Natural killer cell (primary cell): ENCODE measurements at regions not wholly inside any gene's neighbourhood (a gene's known extent, or its start where the extent isn't known, plus 50 kb on each side); places are given as distances from the start of the nearest gene placed in this dataset.

ENCODE experiments used
- ATAC-seq, 3 donors: fragments of 150-1000 bp in 2 of 3; fragments of 200-7000 bp in 1 of 3; cut with Tn5 transposase; 1 replicate in 1 of 3; 2 replicates in 2 of 3; pipeline ENCODE4 v1.10.0; 2021; ENCODE audit warnings: mild to moderate bottlenecking in 2 of 3, moderate library complexity in 2 of 3
- DNase-seq, 2 donors: peaks; one replicate each; pipeline versions ENCODE4 v3.0.0 to v3.0.0-alpha.2; 2013 to 2021; ENCODE audit warnings: mixed read lengths in 1 of 2
- H3K27ac ChIP-seq: one replicate; pipeline ENCODE4 v1.5.1; 2013; ENCODE audit warnings: mild to moderate bottlenecking, low read length
- H3K27me3 ChIP-seq: one replicate; pipeline ENCODE4 v1.6.1; 2013; ENCODE audit warnings: low read length; ENCODE audit not compliant: control insufficient read depth, insufficient read depth
- H3K36me3 ChIP-seq: one replicate; pipeline ENCODE4 v1.6.1; 2013; ENCODE audit warnings: low read length; ENCODE audit not compliant: control insufficient read depth, insufficient read depth
- H3K4me1 ChIP-seq: one replicate; pipeline ENCODE4 v1.6.1; 2013; ENCODE audit warnings: low read length; ENCODE audit not compliant: control insufficient read depth, insufficient read depth
- H3K4me3 ChIP-seq: one replicate; pipeline ENCODE4 v1.5.1; 2013; ENCODE audit warnings: low read length
- H3K9me3 ChIP-seq: one replicate; pipeline ENCODE4 v1.6.1; 2013; ENCODE audit warnings: low read length; ENCODE audit not compliant: control insufficient read depth, insufficient read depth
- H3K27ac Mint-ChIP-seq, 2 donors: one replicate each; pipeline ENCODE4 v1.8.0; 2022; ENCODE audit warnings: mild to moderate bottlenecking in 2 of 2, mixed read lengths in 2 of 2, moderate library complexity in 1 of 2
- H3K27me3 Mint-ChIP-seq, 2 donors: one replicate each; pipeline ENCODE4 v1.8.0; 2022; ENCODE audit warnings: low read depth in 2 of 2, mixed read lengths in 2 of 2
- H3K36me3 Mint-ChIP-seq: one replicate; pipeline ENCODE4 v1.8.0; 2022; ENCODE audit warnings: mixed read lengths
- H3K4me1 Mint-ChIP-seq, 2 donors: one replicate each; pipeline ENCODE4 v1.8.0; 2022; ENCODE audit warnings: mixed read lengths in 2 of 2
- H3K4me3 Mint-ChIP-seq: one replicate; pipeline ENCODE4 v1.8.0; 2022; ENCODE audit warnings: mild to moderate bottlenecking, moderate library complexity, mixed read lengths
- H3K9me3 Mint-ChIP-seq, 2 donors: one replicate each; pipeline ENCODE4 v1.8.0; 2022; ENCODE audit warnings: mixed read lengths in 2 of 2
- CTCF ChIP-seq: fragments of 200-600 bp; IDR thresholded peaks from one replicate; pipeline ENCODE4 v1.8.0; 2022; ENCODE audit warnings: antibody characterized with exemption
- whole genome bisulfite sequencing: methylation state at CpG from one replicate; pipeline ENCODE4 v1.1.7; 2013; ENCODE audit warnings: missing lambda C conversion rate; ENCODE audit not compliant: insufficient coverage; 5-methylcytosine and 5-hydroxymethylcytosine counted together
- intact Hi-C: fragments of 100-400 bp; cut with micrococcal nuclease; formaldehyde crosslinking; loops from one replicate; pipeline ENCODE4 v1.14.2; 2022

DNA sequence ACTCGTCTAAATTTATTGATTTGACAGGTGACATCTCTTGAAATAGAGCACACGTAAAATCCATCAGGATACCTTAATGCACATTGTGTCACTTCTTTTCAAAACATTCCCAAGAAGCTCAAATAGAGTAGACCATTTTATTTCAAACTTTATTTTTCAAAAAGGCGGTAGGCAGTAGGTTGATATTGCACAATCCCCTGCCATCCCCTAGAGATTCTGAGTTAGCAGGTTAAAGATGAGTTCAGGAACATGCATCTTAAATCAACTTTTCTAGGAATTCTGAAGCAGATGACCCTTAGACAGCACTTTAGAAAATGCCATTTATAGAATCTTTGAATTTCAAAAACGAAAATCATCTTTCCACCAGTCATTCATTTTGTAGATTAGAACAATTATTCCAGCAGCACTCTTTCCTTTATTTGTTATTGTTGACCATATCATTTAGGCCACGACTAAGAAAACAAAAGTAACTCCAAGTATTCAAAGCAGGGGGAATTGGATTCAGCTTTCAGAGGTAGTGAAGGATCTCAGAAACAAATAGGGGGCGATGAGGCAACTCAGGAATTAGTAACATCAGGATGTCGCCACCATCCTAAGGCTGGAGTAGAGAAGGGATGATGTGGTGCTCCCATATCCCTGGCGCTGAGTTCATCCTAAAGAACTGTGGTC, 198.2 kb upstream of the MCTP2 start:
- no peaks in the 10 kb centered on the region for H3K4me1 ChIP-seq
- Mint-ChIP-seq H3K36me3 (no peaks in the 10 kb centered on the region), H3K4me3 (no peak overlapping the region), H3K4me1 (no peaks in the 10 kb centered on the region), H3K27ac (no peak overlapping the region), H3K9me3 (no peaks in the 10 kb centered on the region), H3K27me3 (peaks cover 17 to 60% of the 10 kb centered on the region in 2 donors)
- no peak overlapping the region for H3K4me3 ChIP-seq
- ATAC-seq = no peak
- TF ChIP-seq CTCF = no peak
- no peaks in the 10 kb centered on the region for H3K36me3 ChIP-seq
- no peak for DNase-seq
- intact Hi-C loops = no loop called here
- no peaks in the 10 kb centered on the region for H3K27me3 ChIP-seq
- no peaks in the 10 kb centered on the region for H3K9me3 ChIP-seq
- no peak overlapping the region for H3K27ac ChIP-seq
- WGBS = 89% methylated on average over 7 of the region's 8 CpGs

DNA sequence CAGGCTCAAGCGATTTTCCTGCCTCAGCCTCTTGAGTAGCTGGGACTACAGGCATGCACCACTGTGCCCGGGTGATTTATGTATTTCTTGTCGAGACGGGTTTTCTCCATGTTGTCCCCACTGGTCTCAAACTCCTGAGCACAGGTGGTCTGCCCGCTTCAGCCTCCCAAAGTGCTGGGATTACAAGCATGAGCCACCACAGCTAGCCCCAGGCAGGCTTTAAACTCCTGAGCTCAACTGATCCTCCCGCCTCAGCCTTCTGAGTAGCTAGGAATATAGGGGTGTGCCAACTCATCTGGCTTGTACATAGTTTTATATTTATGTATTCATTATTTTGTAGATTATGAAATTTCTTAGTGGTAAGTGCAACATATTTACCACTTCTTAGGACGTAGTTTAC, 198.8 kb upstream of the MCTP2 start:
- no peak overlapping the region for H3K27ac Mint-ChIP-seq
- no peak overlapping the region for H3K4me3 ChIP-seq
- H3K9me3 ChIP-seq = no peaks in the 10 kb centered on the region
- no peak overlapping the region for H3K27ac ChIP-seq
- WGBS = 95% methylated on average over 6 of the region's 7 CpGs
- intact Hi-C loops = no loop called here
- no peaks in the 10 kb centered on the region for H3K36me3 ChIP-seq
- no peaks in the 10 kb centered on the region for H3K4me1 Mint-ChIP-seq
- TF ChIP-seq CTCF = no peak
- ATAC-seq (no peak), DNase-seq (no peak)
- H3K36me3 Mint-ChIP-seq = no peaks in the 10 kb centered on the region
- no peak overlapping the region for H3K4me3 Mint-ChIP-seq
- H3K27me3 Mint-ChIP-seq = peaks cover 21 to 61% of the 10 kb centered on the region in 2 donors
- no peaks in the 10 kb centered on the region for H3K9me3 Mint-ChIP-seq
- no peaks in the 10 kb centered on the region for H3K4me1 ChIP-seq
- no peaks in the 10 kb centered on the region for H3K27me3 ChIP-seq

- ATAC-seq = no peak
- Histone ChIP-seq H3K27ac (no peak overlapping the region), H3K27me3 (no peaks in the 10 kb centered on the region), H3K36me3 (no peaks in the 10 kb centered on the region), H3K9me3 (no peaks in the 10 kb centered on the region), H3K4me1 (no peaks in the 10 kb centered on the region), H3K4me3 (no peak overlapping the region)
- Mint-ChIP-seq H3K9me3 (no peaks in the 10 kb centered on the region), H3K4me1 (no peaks in the 10 kb centered on the region), H3K27me3 (peaks cover 18 to 67% of the 10 kb centered on the region in 2 donors), H3K36me3 (no peaks in the 10 kb centered on the region), H3K27ac (no peak overlapping the region), H3K4me3 (no peak overlapping the region)
- 80% methylated on average over 1 of the region's 1 CpG for WGBS
- TF ChIP-seq CTCF = no peak
- no peak for DNase-seq
- intact Hi-C loops = no loop called here
Measured at GRCh38 chr15:94031072-94031471, 200.3 kb upstream of the MCTP2 start.

- no peak overlapping the region for H3K27ac Mint-ChIP-seq
- H3K4me1 Mint-ChIP-seq = no peaks in the 10 kb centered on the region
- WGBS = 48% methylated on average over 1 of the region's 1 CpG
- ATAC-seq = no peak
- H3K9me3 ChIP-seq = no peaks in the 10 kb centered on the region
- DNase-seq = no peak
- no peak overlapping the region for H3K4me3 Mint-ChIP-seq
- H3K36me3 ChIP-seq = no peaks in the 10 kb centered on the region
- no peak overlapping the region for H3K4me3 ChIP-seq
- intact Hi-C loops = no loop called here
- no peaks in the 10 kb centered on the region for H3K36me3 Mint-ChIP-seq
- H3K27ac ChIP-seq = no peak overlapping the region
- no peaks in the 10 kb centered on the region for H3K4me1 ChIP-seq
- TF ChIP-seq CTCF = no peak
- peaks cover 28 to 63% of the 10 kb centered on the region in 2 donors for H3K27me3 Mint-ChIP-seq
- H3K27me3 ChIP-seq = no peaks in the 10 kb centered on the region
- H3K9me3 Mint-ChIP-seq = no peaks in the 10 kb centered on the region
Measured at GRCh38 chr15:94029495-94029894, 201.9 kb upstream of the MCTP2 start.
